Thyroid gland (tissue), 4 donors: ENCODE measurements at regions not wholly inside any gene's neighbourhood (a gene's known extent, or its start where the extent isn't known, plus 50 kb on each side); places are given as distances from the start of the nearest gene placed in this dataset.

Experiments used
- POLR2A ChIP-seq, 2 donors: fragments of 450-650 bp; IDR thresholded peaks; one replicate each; pipeline ENCODE4 v1.6.1; 2017; ENCODE audit warnings: antibody characterized with exemption in 2 of 2, mild to moderate bottlenecking in 2 of 2, moderate library complexity in 1 of 2
- TF ChIP-seq, protein P1 (sequence below), 6 experiments: fragments of 200-600 bp in 3 of 6; fragments of 450-650 bp in 3 of 6; sonication (generic) in 3 of 6; IDR thresholded peaks; one replicate each; pipeline ENCODE4 v1.5.1; 2016 to 2019; ENCODE audit warnings: antibody characterized with exemption in 6 of 6, mild to moderate bottlenecking in 2 of 6, inconsistent platforms in 1 of 6, moderate library complexity in 1 of 6

GRCh38 chr16:79864781-79865391 is 264.3 kb upstream of the MAF start:
- TF ChIP-seq, protein P1, sequence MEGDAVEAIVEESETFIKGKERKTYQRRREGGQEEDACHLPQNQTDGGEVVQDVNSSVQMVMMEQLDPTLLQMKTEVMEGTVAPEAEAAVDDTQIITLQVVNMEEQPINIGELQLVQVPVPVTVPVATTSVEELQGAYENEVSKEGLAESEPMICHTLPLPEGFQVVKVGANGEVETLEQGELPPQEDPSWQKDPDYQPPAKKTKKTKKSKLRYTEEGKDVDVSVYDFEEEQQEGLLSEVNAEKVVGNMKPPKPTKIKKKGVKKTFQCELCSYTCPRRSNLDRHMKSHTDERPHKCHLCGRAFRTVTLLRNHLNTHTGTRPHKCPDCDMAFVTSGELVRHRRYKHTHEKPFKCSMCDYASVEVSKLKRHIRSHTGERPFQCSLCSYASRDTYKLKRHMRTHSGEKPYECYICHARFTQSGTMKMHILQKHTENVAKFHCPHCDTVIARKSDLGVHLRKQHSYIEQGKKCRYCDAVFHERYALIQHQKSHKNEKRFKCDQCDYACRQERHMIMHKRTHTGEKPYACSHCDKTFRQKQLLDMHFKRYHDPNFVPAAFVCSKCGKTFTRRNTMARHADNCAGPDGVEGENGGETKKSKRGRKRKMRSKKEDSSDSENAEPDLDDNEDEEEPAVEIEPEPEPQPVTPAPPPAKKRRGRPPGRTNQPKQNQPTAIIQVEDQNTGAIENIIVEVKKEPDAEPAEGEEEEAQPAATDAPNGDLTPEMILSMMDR (IDR thresholded peaks at IDR 0.05), result no peak
- TF ChIP-seq POLR2A (IDR thresholded peaks at IDR 0.05), result no peak
